ENCODE measurements at regions not wholly inside any gene's neighbourhood (a gene's known extent, or its start where the extent isn't known, plus 50 kb on each side); places are given as distances from the start of the nearest gene placed in this dataset.
"Not testable (repeated sequence)": the region's sequence is repeated elsewhere in the genome, so short reads cannot be mapped to it uniquely, and the experiment has no call there.

DNA sequence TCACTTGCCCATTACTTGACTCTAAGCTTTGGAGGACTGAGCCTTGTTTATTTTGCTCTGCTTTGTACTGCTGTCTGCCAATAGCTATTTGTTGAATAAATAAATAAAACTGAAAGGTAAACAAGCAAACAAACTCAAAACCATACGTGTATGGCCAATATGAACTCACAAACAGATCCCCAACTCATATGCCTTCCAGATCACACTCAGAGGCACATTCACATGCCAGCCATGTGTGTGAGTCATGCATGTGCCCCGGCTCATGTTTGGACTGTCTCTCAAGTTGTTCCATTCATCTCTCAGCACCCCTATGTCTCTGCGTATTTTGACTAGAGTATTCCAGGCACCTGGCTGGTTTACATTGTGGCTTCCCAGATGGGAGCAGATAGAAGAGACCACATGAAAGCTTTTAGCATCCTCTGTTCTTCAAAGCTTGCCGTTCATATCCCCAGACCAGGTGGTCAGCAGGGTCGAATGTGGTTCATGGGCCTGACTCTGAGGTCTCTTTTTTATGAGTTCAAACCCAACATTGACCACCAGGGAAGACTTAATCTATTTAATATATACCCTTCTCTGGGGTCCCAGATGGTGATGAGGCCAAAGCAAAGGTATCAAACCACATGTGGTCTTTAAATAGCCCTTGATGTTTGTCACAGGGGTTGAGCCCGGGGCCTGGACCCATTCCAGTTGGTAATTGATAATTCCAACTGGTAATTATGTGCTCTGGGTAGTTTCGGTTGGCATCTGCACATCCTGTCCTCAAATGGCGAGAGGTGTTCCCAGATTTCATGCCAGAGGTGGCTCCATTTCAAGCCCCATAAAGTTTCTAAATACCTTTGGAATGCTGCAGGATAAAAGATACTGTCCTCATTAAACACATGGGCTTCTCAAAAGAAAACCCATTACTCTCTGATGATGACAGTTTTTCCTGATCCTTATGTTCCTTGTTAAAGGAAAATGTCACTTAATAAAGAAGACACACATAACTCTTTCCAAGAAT lies 287.3 kb upstream of the MAF start:
- Histone ChIP-seq H3K4me1 (no peaks in the 10 kb centered on the region), H3K9me3 (no peaks in the 10 kb centered on the region), H3K27ac (no peak overlapping the region), H3K4me3 (no peak overlapping the region), H3K27me3 (no peaks in the 10 kb centered on the region), H3K36me3 (no peaks in the 10 kb centered on the region)
- no peak for ATAC-seq
- WGBS, 2 donors (ENCODE audit: low coverage in 1 of 2), result 77 to 85% methylated on average over 5 to 7 of the region's 8 CpGs
- TF ChIP-seq POLR2A (IDR thresholded peaks at IDR 0.05) (no peak), POLR2AphosphoS5 (IDR thresholded peaks at IDR 0.05) (no peak), EP300 (IDR thresholded peaks at IDR 0.05) (no peak)
- TF ChIP-seq, protein P1, sequence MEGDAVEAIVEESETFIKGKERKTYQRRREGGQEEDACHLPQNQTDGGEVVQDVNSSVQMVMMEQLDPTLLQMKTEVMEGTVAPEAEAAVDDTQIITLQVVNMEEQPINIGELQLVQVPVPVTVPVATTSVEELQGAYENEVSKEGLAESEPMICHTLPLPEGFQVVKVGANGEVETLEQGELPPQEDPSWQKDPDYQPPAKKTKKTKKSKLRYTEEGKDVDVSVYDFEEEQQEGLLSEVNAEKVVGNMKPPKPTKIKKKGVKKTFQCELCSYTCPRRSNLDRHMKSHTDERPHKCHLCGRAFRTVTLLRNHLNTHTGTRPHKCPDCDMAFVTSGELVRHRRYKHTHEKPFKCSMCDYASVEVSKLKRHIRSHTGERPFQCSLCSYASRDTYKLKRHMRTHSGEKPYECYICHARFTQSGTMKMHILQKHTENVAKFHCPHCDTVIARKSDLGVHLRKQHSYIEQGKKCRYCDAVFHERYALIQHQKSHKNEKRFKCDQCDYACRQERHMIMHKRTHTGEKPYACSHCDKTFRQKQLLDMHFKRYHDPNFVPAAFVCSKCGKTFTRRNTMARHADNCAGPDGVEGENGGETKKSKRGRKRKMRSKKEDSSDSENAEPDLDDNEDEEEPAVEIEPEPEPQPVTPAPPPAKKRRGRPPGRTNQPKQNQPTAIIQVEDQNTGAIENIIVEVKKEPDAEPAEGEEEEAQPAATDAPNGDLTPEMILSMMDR (IDR thresholded peaks at IDR 0.05), result no peak

DNA sequence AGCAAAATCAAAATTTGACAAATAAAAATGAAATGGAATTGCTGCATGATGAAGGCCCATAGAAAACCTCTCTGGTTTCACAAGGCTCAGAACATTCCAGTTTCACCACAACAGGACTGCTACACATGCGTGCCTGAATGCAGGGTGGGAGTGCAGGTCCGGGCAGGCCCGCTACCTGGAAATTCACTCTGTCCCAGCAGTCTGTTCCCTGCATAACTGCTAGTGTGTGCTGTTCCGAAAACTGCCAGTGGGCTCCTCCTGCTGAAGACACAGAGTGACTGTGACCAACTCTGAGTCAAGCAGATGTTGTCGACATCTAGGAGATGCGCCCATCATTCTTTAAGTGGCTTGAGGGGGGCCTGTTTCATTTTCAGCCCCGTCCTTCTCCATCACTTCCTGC lies 284.8 kb upstream of the MAF start:
- Histone ChIP-seq H3K27me3 (no peaks in the 10 kb centered on the region), H3K4me1 (no peaks in the 10 kb centered on the region), H3K4me3 (no peak overlapping the region), H3K36me3 (no peaks in the 10 kb centered on the region), H3K9me3 (no peaks in the 10 kb centered on the region), H3K27ac (no peak overlapping the region)
- ATAC-seq, result no peak
- TF ChIP-seq POLR2A (IDR thresholded peaks at IDR 0.05) (no peak), POLR2AphosphoS5 (IDR thresholded peaks at IDR 0.05) (no peak), EP300 (IDR thresholded peaks at IDR 0.05) (no peak)
- TF ChIP-seq, protein P1 (IDR thresholded peaks at IDR 0.05), result no peak
- WGBS, 2 donors (ENCODE audit: low coverage in 1 of 2), result 89 to 93% methylated on average over 3 to 6 of the region's 7 CpGs

DNA sequence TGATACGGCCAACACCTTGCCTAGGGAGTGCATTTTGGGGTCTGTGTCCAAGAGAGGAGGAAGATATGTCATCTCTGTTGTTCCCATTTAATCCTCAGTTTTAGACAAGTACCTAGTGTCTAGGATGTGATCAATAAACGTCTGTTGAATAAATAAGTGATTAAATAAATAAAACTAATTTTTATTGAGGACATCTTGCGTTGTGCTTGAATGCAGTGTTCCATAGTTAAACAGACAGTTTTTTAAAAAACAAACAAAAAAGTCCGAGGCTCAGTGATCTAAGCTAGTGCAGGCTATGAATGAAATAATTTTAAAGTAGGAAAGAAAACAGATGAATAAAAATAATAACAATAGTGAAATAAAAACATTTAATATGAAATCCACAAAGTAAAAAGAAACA lies 283.0 kb upstream of the MAF start:
- H3K27ac ChIP-seq, result no peak overlapping the region
- H3K27me3 ChIP-seq, result no peaks in the 10 kb centered on the region
- whole genome bisulfite sequencing, 2 donors (ENCODE audit: low coverage in 1 of 2), result 82 to 83% methylated on average over 4 of the region's 4 CpGs
- no peaks in the 10 kb centered on the region for H3K4me1 ChIP-seq
- TF ChIP-seq POLR2A (IDR thresholded peaks at IDR 0.05), result no peak
- TF ChIP-seq EP300 (IDR thresholded peaks at IDR 0.05), result no peak
- no peak overlapping the region for H3K4me3 ChIP-seq
- ATAC-seq, result no peak
- H3K36me3 ChIP-seq, result no peaks in the 10 kb centered on the region
- no peaks in the 10 kb centered on the region for H3K9me3 ChIP-seq

DNA sequence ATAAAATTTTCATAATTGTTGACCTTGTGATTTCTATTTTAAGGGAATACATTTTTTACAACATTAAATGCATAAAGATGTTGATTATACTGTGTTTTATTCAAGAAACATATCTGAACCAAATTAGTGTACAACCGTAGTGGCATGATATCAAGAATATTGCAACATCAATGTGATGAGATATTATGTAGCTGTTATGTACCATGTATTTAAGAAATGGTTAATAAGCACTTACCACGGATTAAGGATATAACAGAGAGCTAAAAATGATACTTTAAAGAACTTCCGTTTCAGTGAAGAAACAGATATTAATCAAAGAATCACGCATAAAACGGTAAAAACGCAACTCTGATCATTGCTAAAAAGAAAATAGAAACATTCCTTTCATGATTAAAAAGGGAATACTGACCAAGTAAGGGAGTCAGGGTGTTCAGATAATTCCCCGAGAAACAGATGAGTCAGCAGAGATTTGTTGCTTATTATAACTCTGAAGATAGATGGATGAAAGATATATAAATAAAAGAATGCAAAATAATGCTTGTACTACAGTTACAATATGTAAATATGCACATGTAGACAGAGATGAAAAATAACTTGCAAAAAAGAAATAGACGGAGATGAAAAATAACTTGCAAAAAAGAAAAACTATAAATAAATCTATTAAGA lies 281.9 kb upstream of the MAF start:
- no peak overlapping the region for H3K27ac ChIP-seq
- H3K27me3 ChIP-seq, result no peaks in the 10 kb centered on the region
- WGBS, 2 donors (ENCODE audit: low coverage in 1 of 2), result 45 to 59% methylated on average over 8 of the region's 8 CpGs
- no peaks in the 10 kb centered on the region for H3K4me1 ChIP-seq
- no peak for ATAC-seq
- no peak overlapping the region for H3K4me3 ChIP-seq
- TF ChIP-seq POLR2AphosphoS5 (IDR thresholded peaks at IDR 0.05) (no peak), EP300 (IDR thresholded peaks at IDR 0.05) (no peak), POLR2A (IDR thresholded peaks at IDR 0.05) (no peak)
- TF ChIP-seq, protein P1 (IDR thresholded peaks at IDR 0.05), result no peak
- no peaks in the 10 kb centered on the region for H3K36me3 ChIP-seq
- H3K9me3 ChIP-seq, result no peaks in the 10 kb centered on the region

DNA sequence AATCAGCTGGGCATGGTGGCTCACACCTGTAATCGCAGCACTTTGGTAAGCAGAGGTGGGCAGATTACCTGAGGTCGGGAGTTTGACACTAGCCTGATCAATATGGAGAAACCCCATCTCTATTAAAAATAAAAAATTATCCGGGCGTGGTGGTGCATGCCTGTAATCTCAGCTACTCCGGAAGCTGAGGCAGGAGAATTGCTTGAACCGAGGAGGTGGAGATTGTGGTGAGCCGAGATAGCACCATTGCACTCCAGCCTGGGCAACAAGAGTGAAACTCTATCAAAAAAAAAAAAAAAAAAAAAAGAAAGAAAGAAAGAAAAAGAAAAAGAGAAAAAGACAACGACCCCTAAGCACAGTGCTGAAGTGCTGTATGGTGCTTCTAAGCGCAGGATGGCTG lies 280.6 kb upstream of the MAF start:
- H3K4me1 ChIP-seq, H3K27ac ChIP-seq, H3K36me3 ChIP-seq, ATAC-seq, H3K4me3 ChIP-seq, H3K9me3 ChIP-seq, H3K27me3 ChIP-seq: not testable (repeated sequence)
- 69 to 100% methylated on average over 2 to 5 of the region's 9 CpGs for whole genome bisulfite sequencing, 2 donors (ENCODE audit: low coverage in 1 of 2)
